ENCODE measurements at regions not wholly inside any gene's neighbourhood (a gene's known extent, or its start where the extent isn't known, plus 50 kb on each side); places are given as distances from the start of the nearest gene placed in this dataset.

DNA sequence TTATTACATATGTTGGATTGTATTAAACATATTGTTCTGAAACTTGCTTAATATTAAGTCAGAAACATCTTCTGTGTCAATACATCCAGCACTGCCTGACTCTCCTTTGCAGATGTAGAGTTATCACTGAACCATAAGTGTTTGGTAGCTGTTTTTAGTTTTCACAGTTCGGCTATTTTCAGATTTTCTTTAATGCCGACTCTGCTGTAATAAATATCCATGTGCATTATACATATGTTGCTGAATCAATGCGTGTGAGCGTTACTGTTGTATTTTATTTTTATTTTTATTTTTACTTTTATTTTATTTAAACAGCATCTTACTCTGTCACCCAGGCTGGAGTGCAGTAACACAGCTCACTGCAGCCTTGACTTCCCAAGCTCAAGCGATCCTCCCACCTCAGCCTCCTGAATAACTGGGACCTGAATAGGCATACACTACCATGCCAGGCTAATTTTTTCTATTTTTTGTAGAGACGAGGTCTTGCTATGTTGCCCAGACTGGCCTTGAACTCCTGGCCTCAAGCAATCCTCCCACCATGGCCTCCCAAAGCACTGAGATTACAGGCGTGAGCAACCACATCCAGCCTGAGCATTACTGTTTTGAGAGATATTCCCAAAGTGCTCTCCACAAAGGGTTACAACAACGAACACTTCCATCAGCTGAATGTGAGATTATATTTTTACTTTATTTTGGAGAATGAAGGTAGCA lies 50.7 kb upstream of the NOCT start:
- no peaks in the 10 kb centered on the region for H3K36me3 ChIP-seq (ENCODE audit: control insufficient read depth, insufficient read depth, low read length)
- DNase-seq (ENCODE audit: low read depth) = no peak
- TF ChIP-seq, protein P1, sequence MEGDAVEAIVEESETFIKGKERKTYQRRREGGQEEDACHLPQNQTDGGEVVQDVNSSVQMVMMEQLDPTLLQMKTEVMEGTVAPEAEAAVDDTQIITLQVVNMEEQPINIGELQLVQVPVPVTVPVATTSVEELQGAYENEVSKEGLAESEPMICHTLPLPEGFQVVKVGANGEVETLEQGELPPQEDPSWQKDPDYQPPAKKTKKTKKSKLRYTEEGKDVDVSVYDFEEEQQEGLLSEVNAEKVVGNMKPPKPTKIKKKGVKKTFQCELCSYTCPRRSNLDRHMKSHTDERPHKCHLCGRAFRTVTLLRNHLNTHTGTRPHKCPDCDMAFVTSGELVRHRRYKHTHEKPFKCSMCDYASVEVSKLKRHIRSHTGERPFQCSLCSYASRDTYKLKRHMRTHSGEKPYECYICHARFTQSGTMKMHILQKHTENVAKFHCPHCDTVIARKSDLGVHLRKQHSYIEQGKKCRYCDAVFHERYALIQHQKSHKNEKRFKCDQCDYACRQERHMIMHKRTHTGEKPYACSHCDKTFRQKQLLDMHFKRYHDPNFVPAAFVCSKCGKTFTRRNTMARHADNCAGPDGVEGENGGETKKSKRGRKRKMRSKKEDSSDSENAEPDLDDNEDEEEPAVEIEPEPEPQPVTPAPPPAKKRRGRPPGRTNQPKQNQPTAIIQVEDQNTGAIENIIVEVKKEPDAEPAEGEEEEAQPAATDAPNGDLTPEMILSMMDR (IDR thresholded peaks at IDR 0.05; ENCODE audit: insufficient read depth, low read length, poor library complexity, severe bottlenecking) = no peak
- no peaks in the 10 kb centered on the region for H3K27me3 ChIP-seq (ENCODE audit: control insufficient read depth, insufficient read depth, low read length)
- H3K4me3 ChIP-seq (ENCODE audit: low read depth, low read length) = no peak overlapping the region

GRCh38 chr4:138963412-138963811 lies 52.2 kb upstream of the NOCT start:
- H3K4me3 ChIP-seq (ENCODE audit: low read depth, low read length) = no peak overlapping the region
- no peaks in the 10 kb centered on the region for H3K36me3 ChIP-seq (ENCODE audit: control insufficient read depth, insufficient read depth, low read length)
- DNase-seq (ENCODE audit: low read depth) = no peak
- no peaks in the 10 kb centered on the region for H3K27me3 ChIP-seq (ENCODE audit: control insufficient read depth, insufficient read depth, low read length)
- TF ChIP-seq, protein P1 (IDR thresholded peaks at IDR 0.05; ENCODE audit: insufficient read depth, low read length, poor library complexity, severe bottlenecking) = no peak

DNA sequence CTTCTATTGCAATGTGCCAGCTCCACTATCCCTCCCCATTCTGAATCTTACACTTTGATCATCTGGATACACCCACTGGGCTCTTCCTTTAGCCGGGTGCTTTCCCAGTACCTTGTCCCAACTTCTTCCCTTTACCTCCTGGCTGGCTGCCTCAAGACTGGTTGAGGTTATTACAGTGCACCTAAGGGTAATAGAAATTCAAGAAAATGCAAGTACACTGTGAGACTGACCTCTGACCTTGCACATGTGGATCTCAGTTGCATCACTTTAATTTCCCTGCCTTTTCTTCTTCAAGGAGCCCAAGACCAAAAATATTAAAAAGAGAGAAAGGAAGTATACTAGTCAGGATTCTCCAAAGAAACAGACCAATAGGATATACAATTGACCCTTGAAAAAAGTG lies 53.9 kb upstream of the NOCT start:
- no peaks in the 10 kb centered on the region for H3K36me3 ChIP-seq (ENCODE audit: control insufficient read depth, insufficient read depth, low read length)
- TF ChIP-seq, protein P1 (IDR thresholded peaks at IDR 0.05; ENCODE audit: insufficient read depth, low read length, poor library complexity, severe bottlenecking) = no peak
- DNase-seq (ENCODE audit: low read depth) = no peak
- no peak overlapping the region for H3K4me3 ChIP-seq (ENCODE audit: low read depth, low read length)
- H3K27me3 ChIP-seq (ENCODE audit: control insufficient read depth, insufficient read depth, low read length) = no peaks in the 10 kb centered on the region

- Histone ChIP-seq H3K36me3 (ENCODE audit: control insufficient read depth, insufficient read depth, low read length) (no peaks in the 10 kb centered on the region), H3K27me3 (ENCODE audit: control insufficient read depth, insufficient read depth, low read length) (no peaks in the 10 kb centered on the region), H3K4me3 (ENCODE audit: low read depth, low read length) (no peak overlapping the region)
- no peak for DNase-seq (ENCODE audit: low read depth)
- TF ChIP-seq, protein P1 (IDR thresholded peaks at IDR 0.05; ENCODE audit: insufficient read depth, low read length, poor library complexity, severe bottlenecking) = no peak
Observed at GRCh38 chr4:138961129-138961528, 54.5 kb upstream of the NOCT start.

- Histone ChIP-seq H3K4me3 (ENCODE audit: low read depth, low read length) (no peak overlapping the region), H3K36me3 (ENCODE audit: control insufficient read depth, insufficient read depth, low read length) (no peaks in the 10 kb centered on the region), H3K27me3 (ENCODE audit: control insufficient read depth, insufficient read depth, low read length) (no peaks in the 10 kb centered on the region)
- TF ChIP-seq, protein P1 (IDR thresholded peaks at IDR 0.05; ENCODE audit: insufficient read depth, low read length, poor library complexity, severe bottlenecking) = no peak
- no peak for DNase-seq (ENCODE audit: low read depth)
Observed at GRCh38 chr4:138960175-138960710, 55.3 kb upstream of the NOCT start.
